Nucleus accumbens (tissue), 56 donors: ENCODE measurements at regions not wholly inside any gene's neighbourhood (a gene's known extent, or its start where the extent isn't known, plus 50 kb on each side); places are given as distances from the start of the nearest gene placed in this dataset.
"Not testable (repeated sequence)": the region's sequence is repeated elsewhere in the genome, so short reads cannot be mapped to it uniquely, and the experiment has no call there.

Experiments used
- DNase-seq, 56 donors: peaks; one replicate each; lab custom pipeline; 2025; lab: John Stamatoyannopoulos, UW

DNA sequence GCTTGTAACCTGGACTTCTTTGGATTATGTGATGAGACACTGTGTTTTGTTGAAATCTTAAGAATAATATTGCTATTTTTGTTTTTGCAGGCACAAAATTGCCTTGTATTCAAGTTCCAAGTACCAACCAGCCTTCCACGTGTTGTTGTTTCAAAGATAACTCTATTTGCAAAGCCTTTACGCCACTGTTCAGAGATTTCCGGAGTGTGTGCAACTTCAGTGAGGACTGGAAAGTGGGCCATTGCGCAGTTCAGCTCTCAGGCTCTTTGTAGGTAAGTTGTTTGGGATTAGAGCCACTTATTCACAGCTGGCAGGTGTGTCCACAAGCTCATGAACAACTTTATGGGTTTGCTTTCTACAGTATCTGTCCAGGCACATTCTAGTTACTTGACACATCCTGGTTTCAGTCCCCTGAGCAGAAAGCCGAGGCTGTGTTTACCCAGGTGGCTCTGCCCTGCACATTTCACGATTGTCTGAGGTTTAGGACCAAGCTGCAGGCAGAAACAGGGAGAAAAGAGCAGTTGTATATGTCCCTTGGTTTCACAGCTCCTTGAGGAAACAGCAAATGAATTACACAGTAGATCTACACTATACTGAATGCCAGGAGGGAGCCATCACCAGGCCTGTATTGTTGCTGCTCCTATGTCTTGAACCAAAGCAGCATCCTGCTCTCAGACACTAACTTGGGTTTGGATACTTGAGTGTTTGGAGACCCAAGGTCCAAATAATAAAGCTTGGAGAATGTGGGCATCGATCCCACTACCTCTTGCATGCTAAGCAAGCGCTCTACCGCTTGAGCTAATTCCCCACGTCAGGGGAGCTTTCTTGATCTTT is 136.1 kb upstream of the ZNF322 start:
- not testable (repeated sequence) for DNase-seq

- not testable (repeated sequence) for DNase-seq
Observed at GRCh38 chr6:26799903-26800633, 140.5 kb upstream of the ZNF322 start.

DNA sequence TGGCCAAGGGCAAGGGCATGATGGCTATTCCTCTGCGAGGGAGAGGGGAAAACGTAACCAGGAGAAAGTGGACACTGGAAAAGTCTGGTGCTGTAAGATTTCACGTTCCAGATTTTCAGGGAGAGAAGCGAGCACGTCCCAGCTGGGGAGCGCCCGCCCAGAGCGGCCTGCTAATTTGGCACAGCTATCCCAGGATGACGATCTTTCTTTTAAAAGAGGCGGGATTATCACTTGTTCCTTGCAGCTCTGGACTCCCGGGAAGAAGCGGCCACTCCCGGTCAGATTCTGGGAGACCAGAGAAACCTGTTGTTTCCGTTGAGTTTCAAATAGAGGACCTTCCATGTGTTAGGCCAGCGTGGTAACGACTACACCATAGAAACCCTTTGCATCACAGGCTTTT is 144.2 kb upstream of the ZNF322 start:
- not testable (repeated sequence) for DNase-seq

DNA sequence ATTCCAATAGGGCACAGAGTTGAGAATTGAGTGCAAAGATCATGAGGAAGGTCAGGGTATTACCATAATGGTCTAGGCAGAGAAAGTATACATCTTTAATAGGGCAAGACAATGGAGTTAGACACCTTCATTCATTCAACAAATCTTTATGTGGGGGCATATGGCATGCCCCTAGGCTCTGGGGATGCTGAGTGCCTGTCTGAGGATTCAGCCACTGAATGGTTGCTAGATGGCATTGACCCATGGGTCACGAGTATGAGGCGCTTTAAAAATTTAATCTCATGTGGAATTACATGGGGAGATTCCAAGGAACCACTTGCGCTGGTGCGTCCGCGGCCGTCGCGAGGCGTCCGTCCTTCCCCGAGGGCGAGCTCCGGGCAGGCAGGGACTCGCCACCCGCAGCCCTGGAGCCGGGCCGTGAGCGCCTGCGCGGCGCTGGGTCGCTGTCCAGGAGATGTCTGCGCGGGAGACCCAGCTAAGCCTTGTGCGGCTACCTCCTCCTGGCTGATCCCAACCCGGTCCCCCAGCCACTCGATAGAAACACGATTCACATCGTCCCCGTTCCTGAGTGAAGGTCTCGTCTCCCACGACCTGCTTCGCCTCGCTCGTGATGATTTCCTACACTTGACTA is 152.1 kb upstream of the ZNF322 start:
- not testable (repeated sequence) for DNase-seq

GRCh38 chr6:26818640-26819225 is 159.2 kb upstream of the ZNF322 start:
- DNase-seq = not testable (repeated sequence)

- not testable (repeated sequence) for DNase-seq
Observed at GRCh38 chr6:26827965-26828364, 168.4 kb upstream of the ZNF322 start.

DNA sequence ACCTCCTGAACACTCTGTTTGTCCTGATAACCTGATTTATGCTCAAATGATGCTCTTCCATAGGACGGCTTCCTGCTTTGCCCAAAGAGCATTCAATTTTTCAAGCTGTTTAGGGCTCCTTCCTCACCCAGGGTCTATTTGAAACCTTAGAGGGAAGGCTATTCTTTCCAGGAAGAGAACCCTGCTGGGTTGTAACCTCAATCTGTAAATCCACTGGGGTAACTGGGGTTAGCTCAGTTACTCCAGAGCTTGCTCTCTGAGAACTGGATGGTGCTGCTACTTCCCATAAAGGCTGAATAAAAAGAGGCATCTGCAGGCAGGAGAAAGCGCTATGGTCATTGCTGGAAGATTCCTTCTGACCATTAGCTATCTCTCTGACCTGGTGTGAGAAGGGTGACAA is 169.9 kb upstream of the ZNF322 start:
- not testable (repeated sequence) for DNase-seq

GRCh38 chr6:26830992-26831391 is 171.4 kb upstream of the ZNF322 start:
- not testable (repeated sequence) for DNase-seq

DNA sequence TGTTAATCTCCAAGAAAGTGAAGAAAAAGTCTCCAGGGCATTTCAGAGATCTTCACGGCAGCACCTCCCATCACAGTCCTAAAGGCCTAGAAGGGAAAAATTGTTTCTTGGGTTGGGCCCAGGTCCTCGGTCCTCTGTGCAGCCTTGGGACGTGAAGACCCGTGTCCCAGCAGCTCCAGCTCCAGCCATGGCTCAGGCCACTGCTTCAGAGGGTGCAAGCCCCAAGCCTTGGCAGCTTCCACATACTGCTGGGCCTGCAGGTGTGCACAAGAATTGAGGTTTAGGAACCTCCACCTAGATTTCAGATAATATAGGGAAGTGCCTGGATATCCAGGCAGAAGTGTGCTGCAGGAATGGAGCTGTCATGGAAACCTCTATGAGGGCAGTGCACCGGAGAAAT is 176.2 kb upstream of the ZNF322 start:
- not testable (repeated sequence) for DNase-seq

- not testable (repeated sequence) for DNase-seq
Observed at GRCh38 chr6:26836657-26837056, 177.1 kb upstream of the ZNF322 start.

GRCh38 chr6:26844823-26845222 is 185.3 kb upstream of the ZNF322 start:
- DNase-seq = not testable (repeated sequence)

DNA sequence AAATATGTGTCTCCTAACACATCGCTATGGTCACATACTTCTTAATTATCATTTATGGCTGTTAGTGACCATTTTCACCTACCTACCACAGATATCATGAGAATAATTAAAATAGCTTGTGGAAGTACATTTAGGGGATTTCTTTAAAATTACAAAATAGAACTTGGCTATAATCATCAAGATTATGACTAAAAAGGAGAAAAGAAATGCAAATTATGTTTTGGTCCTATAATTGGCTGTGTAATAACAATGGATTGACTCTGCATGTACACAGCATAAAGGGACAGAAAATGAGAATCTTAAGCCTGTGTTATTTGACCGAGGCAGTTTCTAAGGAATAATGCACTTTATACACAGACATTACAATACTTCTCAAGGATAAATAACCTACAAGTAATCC is 197.7 kb upstream of the ZNF322 start:
- DNase-seq = not testable (repeated sequence)

DNA sequence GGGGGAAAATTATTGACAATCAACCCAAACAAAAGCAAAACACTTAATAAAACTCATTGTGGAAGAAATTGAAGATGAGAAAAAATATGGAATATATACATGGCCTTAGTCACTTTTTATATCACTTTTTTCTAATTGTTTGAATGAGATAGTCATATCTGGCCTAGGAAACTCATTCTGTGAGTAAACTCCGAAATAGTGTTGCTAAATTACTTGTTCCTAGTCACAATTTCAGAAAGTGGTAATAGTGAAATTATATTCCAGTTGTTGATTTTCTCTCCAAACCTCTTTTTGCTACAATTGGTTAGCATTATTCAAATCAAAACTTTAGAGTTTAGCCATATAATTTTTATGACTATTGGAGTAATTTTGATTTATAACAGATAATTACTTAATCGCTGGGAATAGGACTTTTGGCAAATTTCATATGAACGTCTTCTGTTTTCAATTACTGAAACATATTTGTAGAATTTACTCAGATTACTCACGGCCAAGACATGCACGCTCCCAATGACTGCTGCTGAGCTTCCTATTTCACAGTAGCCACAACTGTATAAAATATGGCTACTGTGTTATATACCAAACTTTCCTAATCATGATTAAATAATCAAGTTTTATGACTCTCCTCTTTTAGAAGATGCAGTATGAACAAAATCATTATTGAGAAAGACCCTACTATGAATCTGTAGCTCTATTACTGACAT is 199.7 kb upstream of the ZNF322 start:
- DNase-seq = not testable (repeated sequence)

GRCh38 chr6:26859771-26860163 is 200.2 kb upstream of the ZNF322 start:
- DNase-seq = not testable (repeated sequence)

DNA sequence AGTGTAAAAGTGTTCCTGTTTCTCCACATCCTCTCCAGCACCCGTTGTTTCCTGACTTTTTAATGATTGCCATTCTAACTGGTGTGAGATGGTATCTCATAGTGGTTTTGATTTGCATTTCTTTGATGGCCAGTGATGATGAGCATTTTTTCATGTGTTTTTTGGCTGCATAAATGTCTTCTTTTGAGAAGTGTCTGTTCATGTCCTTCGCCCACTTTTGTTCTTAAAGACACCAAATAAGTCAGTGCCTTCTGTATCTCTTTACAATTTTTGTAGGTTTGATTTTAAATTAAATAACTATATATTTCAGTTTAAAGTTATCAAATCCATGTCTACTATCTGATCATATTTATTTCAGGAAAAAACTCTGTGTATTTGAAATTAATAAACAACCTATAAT is 202.4 kb upstream of the ZNF322 start:
- not testable (repeated sequence) for DNase-seq

DNA sequence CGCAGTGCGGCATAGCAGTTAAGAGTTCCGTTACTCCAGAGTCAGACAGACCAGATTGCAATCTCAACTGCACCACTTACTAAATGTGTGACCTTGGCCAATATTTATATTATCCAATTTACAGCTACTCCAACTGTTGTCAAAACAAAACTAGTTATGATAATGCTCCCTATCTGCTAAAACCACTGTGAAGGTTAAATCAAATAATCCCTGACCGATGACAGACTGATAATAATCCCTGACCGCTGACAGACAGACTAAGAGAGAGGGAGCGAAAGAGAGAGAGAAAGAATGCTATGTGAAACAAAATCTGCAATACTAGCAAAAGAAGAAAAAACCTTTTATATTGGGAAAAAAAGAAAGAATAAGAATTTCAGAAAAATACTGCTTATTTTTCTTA is 204.1 kb upstream of the ZNF322 start:
- DNase-seq = not testable (repeated sequence)

GRCh38 chr6:26898785-26899184 is 239.2 kb upstream of the ZNF322 start:
- not testable (repeated sequence) for DNase-seq

GRCh38 chr6:26924206-26924605 is 264.7 kb upstream of the ZNF322 start:
- not testable (repeated sequence) for DNase-seq

GRCh38 chr6:26928190-26928589 is 268.6 kb upstream of the ZNF322 start:
- not testable (repeated sequence) for DNase-seq

GRCh38 chr6:26937258-26937657 is 277.7 kb upstream of the ZNF322 start:
- not testable (repeated sequence) for DNase-seq
